ENCODE measurements at regions not wholly inside any gene's neighbourhood (a gene's known extent, or its start where the extent isn't known, plus 50 kb on each side); places are given as distances from the start of the nearest gene placed in this dataset.

GRCh38 chr9:19939734-19940278, 151.0 kb upstream of the SLC24A2 start:
- Histone ChIP-seq H3K36me3 (no peaks in the 10 kb centered on the region), H3K27ac (no peak overlapping the region), H3K4me1 (no peaks in the 10 kb centered on the region), H3K4me3 (no peak overlapping the region), H3K27me3 (peaks cover 0 to 5% of the 10 kb centered on the region in 2 donors), H3K9me3 (no peaks in the 10 kb centered on the region)
- ATAC-seq = no peak
- DNase-seq = no peak
- no peak for TF ChIP-seq CTCF (IDR thresholded peaks at IDR 0.05)
- intact Hi-C loops (cut with DNase I) = no loop called here

DNA sequence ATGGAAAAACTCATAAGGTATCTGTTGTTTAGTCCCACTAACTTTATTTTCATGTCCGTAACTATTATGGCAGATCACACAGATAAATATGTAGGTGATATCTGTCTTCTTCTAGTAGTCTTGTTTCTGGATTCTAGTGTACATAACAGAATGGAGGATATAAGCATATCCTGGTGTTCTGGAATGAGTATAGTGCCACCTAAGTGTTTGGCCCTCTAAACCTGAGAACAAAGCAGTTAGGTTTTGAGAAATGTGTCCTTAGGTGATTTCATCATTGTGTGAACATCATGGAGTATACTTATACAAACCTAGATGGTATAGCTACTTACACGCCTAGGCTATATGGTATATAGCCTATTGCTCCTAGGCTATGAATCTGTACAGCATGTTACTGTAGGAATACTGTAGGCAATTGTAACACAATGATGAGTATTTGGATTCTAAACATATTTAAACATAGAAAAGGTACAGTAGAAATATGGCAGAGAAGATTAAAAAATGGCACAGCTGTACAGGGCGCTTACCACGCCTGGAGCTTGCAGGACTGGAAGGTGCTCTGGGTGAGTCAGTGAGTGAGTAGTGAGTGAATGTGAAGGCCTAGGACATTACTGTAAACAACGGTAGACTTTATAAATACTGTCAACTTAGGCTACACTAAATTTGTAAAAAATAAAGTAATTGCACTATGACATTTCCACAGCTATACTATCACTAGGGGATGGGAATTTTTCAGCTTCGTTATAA, 150.3 kb upstream of the SLC24A2 start:
- DNase-seq = no peak
- H3K27ac ChIP-seq = no peak overlapping the region
- H3K9me3 ChIP-seq = no peaks in the 10 kb centered on the region
- intact Hi-C loops (cut with DNase I) = no loop called here
- peaks cover 0 to 11% of the 10 kb centered on the region in 2 donors for H3K27me3 ChIP-seq
- no peak for ATAC-seq
- H3K4me1 ChIP-seq = no peaks in the 10 kb centered on the region
- no peak overlapping the region for H3K4me3 ChIP-seq
- TF ChIP-seq CTCF (IDR thresholded peaks at IDR 0.05) = no peak
- H3K36me3 ChIP-seq = no peaks in the 10 kb centered on the region

GRCh38 chr9:19937121-19937520, 148.3 kb upstream of the SLC24A2 start:
- Histone ChIP-seq H3K4me3 (no peak overlapping the region), H3K9me3 (no peaks in the 10 kb centered on the region), H3K27ac (no peak overlapping the region), H3K4me1 (no peaks in the 10 kb centered on the region), H3K27me3 (peaks cover 0 to 13% of the 10 kb centered on the region in 2 donors), H3K36me3 (no peaks in the 10 kb centered on the region)
- TF ChIP-seq CTCF (IDR thresholded peaks at IDR 0.05) = no peak
- no peak for ATAC-seq
- intact Hi-C loops (cut with DNase I) = no loop called here
- no peak for DNase-seq

- no peak for ATAC-seq
- Histone ChIP-seq H3K9me3 (no peaks in the 10 kb centered on the region), H3K27me3 (peaks cover 0 to 13% of the 10 kb centered on the region in 2 donors), H3K36me3 (no peaks in the 10 kb centered on the region), H3K27ac (no peak overlapping the region), H3K4me1 (no peaks in the 10 kb centered on the region), H3K4me3 (no peak overlapping the region)
- no peak for DNase-seq
- intact Hi-C loops (cut with DNase I) = no loop called here
- no peak for TF ChIP-seq CTCF (IDR thresholded peaks at IDR 0.05)
Measured at GRCh38 chr9:19936598-19936997, 147.8 kb upstream of the SLC24A2 start.

DNA sequence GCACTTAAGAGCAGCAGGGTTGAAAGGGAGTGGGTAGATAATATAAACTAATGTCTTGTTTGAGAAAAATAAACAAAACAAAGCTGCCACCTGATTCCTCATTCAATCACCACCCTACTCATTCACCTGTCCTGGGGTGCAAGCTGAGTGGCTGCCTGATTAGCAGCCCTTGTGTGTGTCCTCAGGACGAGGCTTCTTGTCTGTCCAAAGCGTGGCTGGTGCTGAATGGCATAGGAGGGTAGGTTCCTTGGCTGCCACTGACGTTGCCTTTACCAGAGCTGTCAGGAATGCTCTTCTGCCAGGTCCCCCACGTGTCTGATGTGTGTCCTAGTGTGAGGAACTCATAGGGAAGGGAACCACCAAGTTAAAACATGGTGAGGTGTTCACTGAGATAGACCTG, 146.6 kb upstream of the SLC24A2 start:
- intact Hi-C loops (cut with DNase I) = no loop called here
- ATAC-seq (no peak), DNase-seq (no peak)
- H3K4me3 ChIP-seq = no peak overlapping the region
- no peaks in the 10 kb centered on the region for H3K4me1 ChIP-seq
- H3K9me3 ChIP-seq = no peaks in the 10 kb centered on the region
- H3K27me3 ChIP-seq = peaks cover 0 to 13% of the 10 kb centered on the region in 2 donors
- TF ChIP-seq CTCF (IDR thresholded peaks at IDR 0.05) = no peak
- no peaks in the 10 kb centered on the region for H3K36me3 ChIP-seq
- no peak overlapping the region for H3K27ac ChIP-seq
